GM12865 (cell line): ENCODE measurements at regions not wholly inside any gene's neighbourhood (a gene's known extent, or its start where the extent isn't known, plus 50 kb on each side); places are given as distances from the start of the nearest gene placed in this dataset.

Experiments
- DNase-seq: peaks from one replicate; pipeline ENCODE4 v3.0.0; 2010; ENCODE audit warnings: low read depth
- H3K4me3 ChIP-seq: 2 replicates; pipeline ENCODE4 v1.5.1; 2011; ENCODE audit warnings: mild to moderate bottlenecking, low read depth, low read length, control low read depth
- TF ChIP-seq, protein P1 (sequence below): IDR thresholded peaks from 2 replicates; pipeline ENCODE4 v1.5.1; 2011; ENCODE audit warnings: low read length, control low read depth, low read depth, inconsistent platforms; ENCODE audit not compliant: insufficient read depth; ENCODE audit errors: missing control alignments

GRCh38 chr12:64997858-64998257 lies 123.2 kb downstream of the WIF1 start:
- no peak for DNase-seq
- no peak overlapping the region for H3K4me3 ChIP-seq
- TF ChIP-seq, protein P1, sequence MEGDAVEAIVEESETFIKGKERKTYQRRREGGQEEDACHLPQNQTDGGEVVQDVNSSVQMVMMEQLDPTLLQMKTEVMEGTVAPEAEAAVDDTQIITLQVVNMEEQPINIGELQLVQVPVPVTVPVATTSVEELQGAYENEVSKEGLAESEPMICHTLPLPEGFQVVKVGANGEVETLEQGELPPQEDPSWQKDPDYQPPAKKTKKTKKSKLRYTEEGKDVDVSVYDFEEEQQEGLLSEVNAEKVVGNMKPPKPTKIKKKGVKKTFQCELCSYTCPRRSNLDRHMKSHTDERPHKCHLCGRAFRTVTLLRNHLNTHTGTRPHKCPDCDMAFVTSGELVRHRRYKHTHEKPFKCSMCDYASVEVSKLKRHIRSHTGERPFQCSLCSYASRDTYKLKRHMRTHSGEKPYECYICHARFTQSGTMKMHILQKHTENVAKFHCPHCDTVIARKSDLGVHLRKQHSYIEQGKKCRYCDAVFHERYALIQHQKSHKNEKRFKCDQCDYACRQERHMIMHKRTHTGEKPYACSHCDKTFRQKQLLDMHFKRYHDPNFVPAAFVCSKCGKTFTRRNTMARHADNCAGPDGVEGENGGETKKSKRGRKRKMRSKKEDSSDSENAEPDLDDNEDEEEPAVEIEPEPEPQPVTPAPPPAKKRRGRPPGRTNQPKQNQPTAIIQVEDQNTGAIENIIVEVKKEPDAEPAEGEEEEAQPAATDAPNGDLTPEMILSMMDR, result no peak

DNA sequence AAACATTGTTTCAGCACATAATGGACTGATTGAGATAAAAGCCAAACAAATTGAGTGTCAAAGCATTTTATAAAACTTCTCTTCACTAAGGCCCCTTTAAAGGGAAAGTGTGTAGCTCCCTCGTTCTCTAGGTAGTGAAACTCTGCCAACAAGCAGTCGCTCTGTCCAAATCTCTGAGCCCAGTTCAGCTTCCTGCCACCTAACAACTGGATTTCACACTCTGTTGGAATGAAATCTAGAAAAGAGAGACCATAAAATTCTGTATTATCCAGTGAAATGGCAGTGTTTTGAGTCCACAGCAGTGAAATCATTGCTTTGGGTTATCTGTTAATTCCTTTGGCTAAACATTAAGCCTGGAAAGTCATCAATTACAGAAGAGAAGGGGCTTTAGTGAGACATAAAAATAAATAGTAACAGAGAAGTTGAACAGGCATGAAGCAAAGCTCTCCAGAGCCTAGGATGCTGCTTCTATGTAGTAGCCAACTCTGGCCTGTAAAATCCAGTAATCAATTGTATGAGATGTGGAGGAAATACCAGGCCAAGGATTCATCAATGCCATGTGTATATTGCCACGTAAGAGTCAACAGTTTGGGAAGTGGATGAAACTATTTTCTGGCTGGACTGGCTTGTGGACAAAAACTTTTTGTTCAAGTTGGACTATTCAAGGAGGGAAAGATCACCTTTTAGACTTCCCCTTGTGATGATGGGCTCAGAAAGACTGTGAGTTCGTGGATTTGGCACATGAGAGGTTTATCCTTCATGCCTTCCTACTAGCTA lies 122.5 kb downstream of the WIF1 start:
- DNase-seq, result no peak
- no peak overlapping the region for H3K4me3 ChIP-seq
- TF ChIP-seq, protein P1, result no peak

GRCh38 chr12:64999148-64999425 lies 122.0 kb downstream of the WIF1 start:
- DNase-seq, result no peak
- H3K4me3 ChIP-seq, result no peak overlapping the region
- TF ChIP-seq, protein P1, result no peak
